G401.6 (cell line): ENCODE measurements at regions not wholly inside any gene's neighbourhood (a gene's known extent, or its start where the extent isn't known, plus 50 kb on each side); places are given as distances from the start of the nearest gene placed in this dataset.
"Not testable (repeated sequence)": the region's sequence is repeated elsewhere in the genome, so short reads cannot be mapped to it uniquely, and the experiment has no call there.

ENCODE experiments used
- FAIRE-seq: peaks from 2 replicates; lab custom pipeline; 2012; peaks lifted over from hg19 to GRCh38; lab: Jason Lieb, UNC

DNA sequence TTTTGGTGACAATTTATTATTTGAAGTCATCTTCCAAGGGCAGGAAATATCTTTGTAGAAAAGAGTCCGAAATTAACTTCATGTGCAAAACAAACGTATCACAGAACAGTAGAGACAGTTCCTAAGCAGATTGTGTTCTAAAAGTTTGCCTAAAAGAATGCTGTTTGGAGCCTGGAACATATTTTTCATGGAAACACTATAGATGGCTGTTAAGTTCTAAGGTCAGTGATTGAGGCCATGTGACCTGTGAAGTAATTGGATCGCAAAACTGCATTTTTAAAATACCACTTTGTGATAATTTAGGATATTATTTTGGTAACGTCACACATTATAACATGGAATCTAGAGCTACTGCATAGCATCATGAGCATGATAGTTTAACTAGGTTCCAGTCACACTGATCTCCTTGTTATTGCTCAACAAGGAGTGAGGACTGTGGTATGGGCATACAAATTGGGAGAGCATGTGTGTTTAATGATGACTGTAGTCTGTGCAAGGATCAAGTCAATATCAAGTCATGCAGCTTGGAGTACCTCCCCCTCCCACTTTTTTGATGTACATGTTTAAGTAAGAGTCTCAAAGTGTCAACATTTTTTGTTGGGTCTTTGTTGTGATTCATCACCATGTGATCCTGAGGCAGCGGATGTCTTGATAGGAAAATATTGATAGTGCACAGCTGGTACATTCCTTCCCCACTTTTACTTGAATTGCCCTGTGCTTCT is 609.3 kb upstream of the CITED2 start:
- no peak for FAIRE-seq

DNA sequence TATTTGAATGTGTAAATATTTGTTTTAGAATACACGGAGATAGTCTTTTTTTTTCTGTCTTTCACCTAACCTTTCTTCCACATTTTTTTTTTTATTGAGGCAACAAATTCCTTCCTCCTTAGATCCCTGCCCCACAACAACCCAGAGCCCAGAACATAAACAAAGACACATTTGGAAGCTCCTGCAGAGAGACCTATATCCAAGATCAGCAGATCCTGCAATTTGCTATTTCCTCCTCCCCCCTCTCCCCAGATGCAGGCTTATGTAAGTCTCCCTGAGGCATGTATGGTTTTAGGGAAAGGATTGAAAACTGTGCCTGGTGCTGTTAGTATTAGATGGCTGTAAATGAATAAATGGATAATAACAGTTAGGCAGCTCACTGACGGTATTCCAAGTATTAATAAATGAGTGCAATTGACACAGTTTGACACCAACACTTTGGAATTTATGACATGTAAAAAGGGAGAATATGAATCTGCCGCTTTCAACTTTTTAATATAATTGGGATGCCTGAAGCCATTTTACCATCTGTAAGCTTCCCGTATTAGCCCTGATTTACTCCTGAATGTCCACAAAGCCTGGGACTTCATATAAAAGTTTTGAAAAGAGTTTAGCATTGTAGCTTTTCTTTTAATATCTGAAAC is 608.3 kb upstream of the CITED2 start:
- no peak for FAIRE-seq

GRCh38 chr6:139982195-139982594 is 607.7 kb upstream of the CITED2 start:
- no peak for FAIRE-seq

DNA sequence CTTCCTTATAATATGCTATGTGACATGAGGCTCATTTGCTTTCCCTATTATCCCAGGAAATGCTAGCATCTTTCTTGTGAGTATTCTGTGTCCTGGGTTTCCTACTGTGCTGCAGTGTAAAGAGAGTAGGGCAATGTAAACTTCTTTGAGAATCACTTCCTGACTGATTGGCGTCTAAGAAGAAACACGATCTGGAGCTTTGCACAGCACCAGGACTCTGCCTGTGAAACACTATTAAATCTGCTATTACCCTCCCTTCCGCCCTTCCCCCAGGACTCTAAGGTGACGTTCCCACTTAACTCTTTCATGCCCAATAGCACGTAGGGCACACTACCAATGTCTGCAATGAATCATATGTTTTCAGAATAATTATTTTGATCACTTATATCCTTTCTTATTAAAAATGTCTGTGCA is 607.3 kb upstream of the CITED2 start:
- no peak for FAIRE-seq

DNA sequence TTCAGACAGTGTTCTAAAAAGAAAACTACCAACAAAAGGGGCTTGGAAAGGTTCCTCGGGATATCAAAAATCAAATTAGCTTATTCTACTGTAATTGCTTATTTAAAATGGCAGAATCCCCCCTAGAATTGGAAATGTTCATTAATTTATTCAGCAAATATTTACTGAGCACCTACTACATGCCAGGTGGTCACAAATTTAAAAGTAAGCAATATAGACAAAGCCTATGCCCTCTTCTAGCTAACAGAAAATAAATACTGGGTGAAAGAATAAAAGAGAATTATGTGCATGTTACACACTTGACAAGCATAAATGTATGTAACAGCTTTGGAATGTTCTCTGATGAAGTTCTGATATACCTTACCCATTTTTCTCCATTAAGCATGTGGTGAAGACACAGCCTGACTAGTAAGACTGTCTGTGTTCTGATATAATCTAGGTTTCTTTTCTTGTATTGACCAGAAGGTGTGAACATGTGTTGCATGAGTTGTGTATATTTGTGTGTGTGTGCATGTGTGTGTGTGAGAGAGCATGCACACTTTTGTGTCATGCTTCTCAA is 606.7 kb upstream of the CITED2 start:
- no peak for FAIRE-seq

DNA sequence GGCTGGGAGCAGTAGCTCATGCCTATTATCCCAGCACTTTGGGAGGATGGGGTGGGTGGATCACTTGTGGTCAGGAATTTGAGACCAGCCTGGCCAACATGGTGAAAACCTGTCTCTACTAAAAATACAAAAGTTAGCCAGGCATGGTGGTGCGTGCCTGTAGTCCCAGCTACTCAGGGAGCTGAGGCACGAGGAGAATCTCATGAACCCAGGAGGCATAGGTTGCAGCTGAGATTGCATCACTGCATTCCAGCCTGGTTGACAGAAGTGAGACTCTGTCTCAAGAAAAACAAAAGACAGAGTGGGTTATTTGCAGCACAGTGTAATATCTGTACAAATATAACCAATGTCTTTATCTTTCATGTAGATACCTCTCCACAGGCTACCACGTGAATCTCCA is 606.2 kb upstream of the CITED2 start:
- FAIRE-seq = peak; percentile 98

- FAIRE-seq = no peak
Measured at GRCh38 chr6:139979021-139979725, 604.7 kb upstream of the CITED2 start.

DNA sequence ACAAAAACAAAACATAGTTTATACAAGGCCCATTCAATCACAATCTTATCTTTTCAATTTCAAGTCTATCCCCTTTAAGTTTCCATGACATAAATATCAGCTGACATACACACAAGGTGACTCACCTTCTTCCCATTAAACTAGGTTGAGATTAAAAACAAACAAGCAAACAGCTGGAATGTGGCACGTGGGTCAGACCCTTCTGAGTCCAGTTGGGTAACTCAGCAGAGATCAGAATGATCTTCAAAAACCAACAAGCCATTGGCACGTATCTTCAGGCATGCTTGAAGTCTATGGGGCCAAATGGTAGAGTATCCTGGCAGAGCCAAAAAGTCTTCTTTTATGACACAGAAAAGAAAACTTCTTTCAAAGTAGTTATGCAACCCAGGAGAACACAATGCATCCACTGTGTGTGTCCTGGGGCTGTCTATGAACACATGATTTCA is 603.5 kb upstream of the CITED2 start:
- FAIRE-seq = no peak

DNA sequence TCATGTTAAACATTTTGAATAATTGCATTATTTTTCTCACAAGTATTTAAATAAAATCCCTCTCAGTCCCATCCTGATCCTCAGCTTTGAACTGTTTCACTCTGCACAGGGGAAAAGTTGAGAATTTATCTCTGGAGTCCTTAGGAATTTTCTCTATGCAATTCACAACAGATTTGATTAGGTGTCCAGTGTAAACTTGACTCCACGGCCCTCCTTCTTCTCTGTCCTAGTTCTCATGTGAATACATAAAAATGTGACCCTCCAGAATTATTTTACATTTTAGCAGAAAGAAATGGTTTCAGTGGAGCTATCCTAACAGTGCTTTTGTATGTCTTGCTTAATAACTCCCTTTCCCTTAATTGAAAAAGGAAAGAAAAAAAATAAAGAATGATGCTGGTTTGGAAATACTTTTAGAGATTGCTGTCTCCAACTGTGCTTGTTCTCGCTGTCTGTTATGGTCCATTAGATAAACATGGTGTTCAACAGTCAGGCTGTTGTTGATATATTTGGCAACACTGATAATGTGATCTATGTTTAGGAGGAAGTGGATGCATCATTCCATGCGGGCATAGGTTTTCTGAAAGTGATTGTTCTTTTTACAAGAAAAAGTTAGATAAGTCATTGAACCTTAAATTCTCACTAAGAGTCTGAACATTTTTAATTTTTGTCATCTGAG is 599.4 kb upstream of the CITED2 start:
- no peak for FAIRE-seq

GRCh38 chr6:139972116-139972515 is 597.7 kb upstream of the CITED2 start:
- no peak for FAIRE-seq

DNA sequence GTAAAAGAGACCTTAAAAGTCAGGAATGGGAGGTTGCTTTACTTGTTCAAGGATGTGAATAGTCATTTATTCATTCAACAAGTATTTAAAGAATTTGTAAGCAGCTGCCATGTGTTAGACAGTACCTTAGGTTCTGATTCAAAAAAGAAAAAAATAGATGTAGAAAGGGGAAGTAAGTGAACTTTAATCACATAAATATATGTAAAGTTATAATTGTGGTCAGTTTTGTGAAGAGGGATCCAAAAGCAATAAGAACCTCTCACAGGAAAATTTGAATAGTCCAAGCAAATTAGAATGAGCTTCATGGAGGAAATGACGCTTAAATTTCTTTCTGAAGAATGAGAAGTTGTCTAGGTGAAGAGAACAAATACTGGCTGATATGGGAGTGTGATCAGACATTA is 596.1 kb upstream of the CITED2 start:
- FAIRE-seq = peak; percentile 96

DNA sequence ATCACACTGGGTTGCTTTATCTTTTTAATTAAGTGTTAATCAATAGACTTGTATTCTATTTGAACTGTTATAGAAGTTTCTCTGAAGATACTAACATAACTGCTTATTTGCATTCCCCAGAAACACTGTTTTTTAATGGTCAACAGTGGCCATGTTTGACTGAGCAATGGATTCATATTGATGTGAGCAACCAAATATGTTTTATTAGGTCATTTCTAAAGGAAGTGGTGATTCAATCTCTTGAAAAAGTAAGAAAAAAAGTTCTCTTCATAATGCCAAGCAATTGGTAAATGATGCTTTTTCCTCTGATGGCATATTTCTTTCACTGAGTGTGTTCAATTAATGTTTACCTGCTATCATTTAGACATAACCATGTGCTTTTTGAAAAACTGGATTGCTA is 593.0 kb upstream of the CITED2 start:
- FAIRE-seq = no peak

DNA sequence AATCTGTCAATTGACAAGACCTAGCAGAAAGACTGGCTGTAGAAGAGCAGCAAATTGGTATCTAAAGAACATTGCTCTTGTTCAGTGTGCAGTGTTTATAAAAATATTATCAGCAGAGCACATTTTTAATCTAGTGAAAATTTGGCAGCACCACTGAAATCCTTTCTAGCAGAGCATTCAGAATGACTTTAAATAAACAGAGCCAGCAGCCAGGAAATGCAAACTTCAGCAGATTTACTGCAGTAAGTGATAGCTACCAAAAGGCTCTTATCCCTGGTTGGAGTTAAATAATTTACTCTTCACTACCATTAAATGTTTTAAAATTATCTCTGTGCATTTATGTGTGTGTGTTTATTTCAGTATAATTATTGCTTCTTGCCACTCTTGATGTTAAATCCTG is 590.9 kb upstream of the CITED2 start:
- no peak for FAIRE-seq

DNA sequence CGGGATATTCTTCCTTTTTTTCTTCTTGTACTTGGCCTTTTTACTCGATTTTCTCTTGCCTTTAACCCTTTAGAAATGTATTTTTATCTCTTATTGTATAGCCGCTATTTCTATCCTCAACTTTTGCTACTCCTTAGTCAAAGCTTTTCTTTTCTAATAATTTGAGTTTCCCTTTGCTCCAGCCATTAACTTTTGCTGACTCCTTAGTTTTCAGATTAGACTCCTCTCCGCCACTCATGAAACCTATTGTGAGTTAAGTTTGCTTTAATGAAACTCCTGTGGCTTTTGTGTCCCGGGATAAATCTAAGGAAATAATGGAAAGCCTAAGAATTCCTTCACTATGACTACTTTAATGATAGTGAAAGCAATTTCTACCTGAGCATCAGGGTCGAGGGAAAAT is 590.3 kb upstream of the CITED2 start:
- FAIRE-seq = peak; percentile 100

GRCh38 chr6:139962654-139963347 is 588.4 kb upstream of the CITED2 start:
- peak; percentile 99 for FAIRE-seq

DNA sequence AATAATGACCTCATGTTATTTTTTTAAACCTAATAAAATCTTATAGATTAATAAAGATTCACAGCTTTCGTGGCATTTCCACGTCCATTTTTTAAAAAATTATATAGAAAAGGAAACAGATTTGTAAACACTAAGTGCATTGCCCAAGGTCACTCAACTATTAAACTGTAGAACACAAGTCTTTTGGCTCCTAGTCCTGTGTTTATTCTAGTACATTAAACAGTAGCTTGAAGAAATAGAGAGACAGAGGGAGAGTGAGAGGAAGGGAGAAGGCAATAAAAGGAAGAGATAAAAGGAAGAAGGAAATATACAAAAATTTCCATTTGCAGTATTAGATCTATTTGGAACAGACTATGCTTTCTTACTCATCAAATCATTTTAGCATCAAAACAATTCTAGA is 586.7 kb upstream of the CITED2 start:
- no peak for FAIRE-seq

GRCh38 chr6:139960671-139961070 is 586.2 kb upstream of the CITED2 start:
- peak; percentile 90 for FAIRE-seq

DNA sequence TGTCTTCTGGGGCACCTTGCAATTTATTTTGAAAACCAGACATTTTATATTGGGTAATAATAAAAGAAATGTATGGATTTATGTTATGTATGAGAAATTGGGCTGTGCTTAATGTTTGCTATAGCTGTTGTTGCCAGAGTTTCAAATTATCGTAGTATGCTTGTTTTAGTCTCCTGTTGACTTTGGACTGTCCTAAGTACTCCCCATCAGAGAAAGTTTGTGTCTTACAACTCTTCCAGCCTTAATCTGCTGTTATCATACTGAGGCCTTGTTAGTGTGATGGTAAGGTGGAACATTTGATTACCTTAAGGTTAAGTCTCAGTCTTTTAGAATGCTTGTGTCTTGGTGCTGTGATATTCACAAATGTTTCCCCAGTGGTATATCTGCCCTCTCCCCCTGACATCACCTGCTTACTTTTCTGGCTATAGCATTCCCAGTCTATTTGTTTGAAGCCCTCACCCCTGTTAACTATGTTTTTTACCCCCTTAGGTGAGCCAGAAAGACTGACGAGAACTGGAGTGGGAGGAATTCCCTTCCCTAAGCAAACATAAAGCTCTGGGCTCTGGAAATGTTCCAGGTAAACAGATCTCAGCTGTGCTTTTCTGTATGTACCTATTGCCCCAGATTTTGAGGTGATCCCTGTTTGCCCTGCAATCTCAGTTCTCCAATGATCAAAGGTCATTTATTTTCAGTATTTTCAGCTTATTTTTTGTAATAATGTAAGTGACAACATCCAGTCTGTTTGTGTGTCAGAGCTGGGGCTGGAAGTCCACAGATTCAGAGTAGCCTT is 581.1 kb upstream of the CITED2 start:
- no peak for FAIRE-seq

DNA sequence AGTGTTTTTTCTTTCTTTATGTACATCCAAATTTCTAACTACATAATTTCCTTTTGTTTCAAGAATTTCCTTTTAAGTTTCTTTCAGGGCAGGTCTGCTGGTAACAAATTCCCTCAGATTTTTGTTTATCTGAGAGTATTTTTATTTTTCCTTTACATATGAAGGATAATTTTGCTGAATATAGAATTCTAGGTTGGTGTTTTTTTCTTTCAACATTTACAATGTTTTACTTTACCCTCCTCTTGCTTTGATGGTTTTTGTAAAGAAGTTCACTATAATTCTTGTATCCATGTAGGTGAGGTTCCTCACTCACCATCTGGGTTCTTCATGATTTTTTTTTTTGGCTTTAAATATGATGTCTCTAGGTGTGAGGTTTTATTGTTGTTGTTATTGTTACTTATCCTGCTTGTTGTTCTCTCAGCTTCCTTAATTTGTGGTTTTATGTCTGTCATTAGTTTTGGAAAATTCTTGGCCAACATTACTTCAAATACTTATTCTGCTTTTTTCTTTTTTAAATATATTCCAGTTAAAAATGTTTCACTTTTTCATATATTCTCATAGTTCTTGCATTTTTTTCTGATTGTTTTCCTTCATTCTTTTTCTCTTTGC is 580.1 kb upstream of the CITED2 start:
- peak; percentile 86 for FAIRE-seq

DNA sequence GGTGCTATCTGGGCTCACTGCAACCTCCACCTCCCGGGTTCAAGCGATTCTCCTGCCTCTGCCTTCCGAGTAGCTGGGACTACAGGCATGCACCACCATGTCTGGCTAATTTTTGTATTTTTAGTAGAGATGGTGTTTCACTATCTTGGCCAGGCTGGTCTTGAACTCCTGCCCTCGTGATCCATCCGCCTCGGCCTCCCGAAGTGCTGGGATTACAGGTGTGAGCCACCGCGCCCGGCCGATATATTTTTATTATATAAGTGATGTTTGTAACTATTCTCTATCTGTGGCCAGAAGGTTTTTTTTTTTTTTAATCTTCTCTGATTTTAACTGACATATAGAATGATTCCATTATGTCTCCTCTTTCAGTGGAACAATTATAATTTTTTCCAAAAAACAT is 579.3 kb upstream of the CITED2 start:
- FAIRE-seq = not testable (repeated sequence)

DNA sequence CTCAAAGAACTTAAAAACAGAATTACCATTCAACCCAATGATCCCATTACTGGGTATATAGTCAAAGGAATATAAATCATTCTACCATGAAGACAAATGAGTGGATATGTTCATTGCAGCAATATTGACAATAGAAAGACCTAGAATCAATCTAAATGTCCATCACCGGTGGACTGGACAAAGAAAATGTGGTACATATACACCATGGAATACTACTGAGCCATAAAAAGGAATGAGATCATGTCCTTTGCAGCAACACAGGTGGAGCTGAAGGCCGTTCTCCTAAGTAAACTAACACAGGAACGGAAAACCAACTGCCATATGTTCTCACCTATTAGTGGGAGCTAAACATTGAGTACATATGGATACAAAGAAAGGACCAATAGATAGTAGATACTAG is 576.7 kb upstream of the CITED2 start:
- FAIRE-seq = no peak
